ENCODE measurements at regions not wholly inside any gene's neighbourhood (a gene's known extent, or its start where the extent isn't known, plus 50 kb on each side); places are given as distances from the start of the nearest gene placed in this dataset.

DNA sequence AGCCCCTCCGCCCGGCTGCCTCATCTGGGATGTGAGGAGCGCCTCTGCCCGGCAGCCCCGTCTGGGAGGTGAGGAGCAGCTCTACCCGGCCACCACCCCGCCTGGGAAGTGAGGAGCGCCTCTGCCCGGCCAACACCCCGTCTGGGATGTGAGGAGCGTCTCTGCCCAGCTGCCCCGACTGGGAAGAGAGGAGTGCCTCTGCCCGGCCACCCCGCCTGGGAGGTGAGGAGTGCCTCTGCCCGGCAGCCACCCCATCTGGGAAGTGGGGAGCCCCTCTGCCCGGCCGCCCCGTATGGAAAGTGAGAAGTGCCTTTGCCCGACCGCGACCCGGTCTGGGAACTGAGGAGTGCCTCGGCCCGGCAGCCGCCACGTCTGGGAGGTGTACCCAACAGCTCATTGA is 74.3 kb upstream of the TNIP3 start:
- Histone ChIP-seq H3K4me1 (peaks cover 0 to 4% (median 0%) of the 10 kb centered on the region in 4 donors), H3K9me3 (no peaks in the 10 kb centered on the region), H3K36me3 (no peaks in the 10 kb centered on the region), H3K27ac (no peak overlapping the region), H3K4me3 (no peak overlapping the region), H3K27me3 (no peaks in the 10 kb centered on the region)
- 92 to 93% methylated on average over 12 to 26 of the region's 26 CpGs for WGBS, 2 donors
- no peak for TF ChIP-seq POLR2A (IDR thresholded peaks at IDR 0.05)
- no peak for TF ChIP-seq CTCF (IDR thresholded peaks at IDR 0.05)
- no peak for TF ChIP-seq EP300 (IDR thresholded peaks at IDR 0.05)
- DNase-seq (ENCODE audit: low spot score in 2 of 2): no peak

GRCh38 chr4:121237069-121237399 is 72.9 kb upstream of the TNIP3 start:
- Histone ChIP-seq H3K4me1 (no peaks in the 10 kb centered on the region), H3K4me3 (no peak overlapping the region), H3K27ac (no peak overlapping the region), H3K27me3 (no peaks in the 10 kb centered on the region), H3K36me3 (no peaks in the 10 kb centered on the region), H3K9me3 (no peaks in the 10 kb centered on the region)
- WGBS, 2 donors: 73 to 86% methylated on average over 2 of the region's 2 CpGs
- no peak for DNase-seq (ENCODE audit: low spot score in 2 of 2)
- TF ChIP-seq POLR2A (IDR thresholded peaks at IDR 0.05): no peak
- TF ChIP-seq EP300 (IDR thresholded peaks at IDR 0.05): no peak
- no peak for TF ChIP-seq CTCF (IDR thresholded peaks at IDR 0.05)

DNA sequence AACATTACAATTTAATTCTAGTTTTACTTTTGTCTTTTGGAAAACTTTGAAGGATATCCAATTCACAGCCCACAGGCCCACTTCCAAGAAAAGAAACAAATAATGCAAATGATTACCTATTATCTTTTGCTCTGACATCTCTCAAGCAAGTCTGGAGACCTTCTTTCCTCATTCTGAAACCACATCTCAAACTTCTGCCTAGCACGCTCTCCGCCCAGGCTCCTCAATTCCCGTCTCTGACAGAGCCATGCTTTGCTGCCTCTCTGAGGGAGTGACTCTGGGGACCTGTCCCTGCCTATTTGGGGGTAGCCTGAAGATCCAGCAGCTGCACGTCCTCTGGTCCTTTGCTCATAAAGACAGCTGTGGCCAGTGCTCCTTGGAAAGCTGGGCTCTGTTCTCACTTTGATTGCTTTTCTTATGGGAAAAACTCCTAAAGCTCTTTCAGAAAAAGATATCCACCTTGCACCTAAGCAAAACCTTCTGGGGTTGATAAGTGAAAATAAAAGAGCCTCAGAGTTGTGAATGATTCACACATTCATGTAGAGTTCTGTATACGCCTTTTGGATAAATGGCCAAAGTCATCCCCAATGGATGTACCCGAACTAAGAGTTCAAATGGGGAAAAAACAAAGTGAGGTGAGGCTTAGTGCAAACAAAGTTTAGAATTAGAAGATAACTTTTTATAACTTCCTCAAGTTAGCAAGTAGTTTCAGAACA is 72.4 kb upstream of the TNIP3 start:
- no peak for DNase-seq (ENCODE audit: low spot score in 2 of 2)
- WGBS, 2 donors: 80 to 84% methylated on average over 6 of the region's 6 CpGs
- TF ChIP-seq EP300 (IDR thresholded peaks at IDR 0.05) (no peak), CTCF (IDR thresholded peaks at IDR 0.05) (no peak), POLR2A (IDR thresholded peaks at IDR 0.05) (no peak)
- Histone ChIP-seq H3K36me3 (no peaks in the 10 kb centered on the region), H3K9me3 (no peaks in the 10 kb centered on the region), H3K27me3 (no peaks in the 10 kb centered on the region), H3K27ac (no peak overlapping the region), H3K4me1 (no peaks in the 10 kb centered on the region), H3K4me3 (no peak overlapping the region)

- DNase-seq (ENCODE audit: low spot score in 2 of 2): no peak
- WGBS, 2 donors: 37 to 43% methylated on average over 4 of the region's 4 CpGs
- H3K36me3 ChIP-seq: no peaks in the 10 kb centered on the region
- H3K4me3 ChIP-seq: no peak overlapping the region
- TF ChIP-seq CTCF (IDR thresholded peaks at IDR 0.05) (no peak), POLR2A (IDR thresholded peaks at IDR 0.05) (no peak), EP300 (IDR thresholded peaks at IDR 0.05) (no peak)
- H3K4me1 ChIP-seq: no peaks in the 10 kb centered on the region
- no peaks in the 10 kb centered on the region for H3K27me3 ChIP-seq
- H3K27ac ChIP-seq: no peak overlapping the region
- no peaks in the 10 kb centered on the region for H3K9me3 ChIP-seq
These were observed 69.9 kb upstream of the TNIP3 start for GRCh38 chr4:121233982-121234381.

- Histone ChIP-seq H3K27me3 (no peaks in the 10 kb centered on the region), H3K9me3 (no peaks in the 10 kb centered on the region), H3K4me1 (no peaks in the 10 kb centered on the region), H3K27ac (no peak overlapping the region), H3K36me3 (no peaks in the 10 kb centered on the region), H3K4me3 (no peak overlapping the region)
- DNase-seq (ENCODE audit: low spot score in 2 of 2): no peak
- no peak for TF ChIP-seq CTCF (IDR thresholded peaks at IDR 0.05)
- TF ChIP-seq EP300 (IDR thresholded peaks at IDR 0.05): no peak
- TF ChIP-seq POLR2A (IDR thresholded peaks at IDR 0.05): no peak
- WGBS, 2 donors: 53 to 67% methylated on average over 3 of the region's 3 CpGs
These were observed 65.9 kb upstream of the TNIP3 start for GRCh38 chr4:121229993-121230392.

Data from tibial nerve (tissue), 4 donors.